MCF 10A (cell line): ENCODE measurements at regions not wholly inside any gene's neighbourhood (a gene's known extent, or its start where the extent isn't known, plus 50 kb on each side); places are given as distances from the start of the nearest gene placed in this dataset.

Source experiments
- BruUV-seq: library from RNA; stranded (reverse); fragments of 400-500 nt; replicated peaks from 2 replicates; lab custom pipeline; 2021; lab: Mats Ljungman, UMichigan
- CTCF ChIA-PET: fragments of 300-600 bp; sonication (Branson Sonifier 250); formaldehyde crosslinking; extraction: SDS; loops from one replicate; lab custom pipeline; 2021; ENCODE audit warnings: antibody characterized with exemption, inconsistent platforms; lab: Yijun Ruan, JAX
- POLR2A ChIA-PET: fragments of 300-600, 350-650 bp; sonication (Branson Sonifier 250); formaldehyde crosslinking; extraction: SDS; loops from one replicate; lab custom pipeline; 2020; ENCODE audit warnings: antibody characterized with exemption, inconsistent platforms; lab: Yijun Ruan, JAX
- DNase-seq: peaks from one replicate; pipeline ENCODE4 v3.0.0-alpha.2; 2018; ENCODE audit not compliant: unreplicated experiment
- H3K27ac Mint-ChIP-seq: one replicate; pipeline ENCODE4 v1.8.0; 2022; ENCODE audit warnings: mild to moderate bottlenecking, low read depth, mixed read lengths; ENCODE audit not compliant: unreplicated experiment
- H3K27me3 Mint-ChIP-seq: one replicate; pipeline ENCODE4 v1.8.0; 2022; ENCODE audit warnings: mixed read lengths; ENCODE audit not compliant: insufficient read depth, unreplicated experiment
- H3K36me3 Mint-ChIP-seq: one replicate; pipeline ENCODE4 v1.8.0; 2022; ENCODE audit warnings: mild to moderate bottlenecking, moderate library complexity, mixed read lengths; ENCODE audit not compliant: insufficient read depth, unreplicated experiment
- H3K4me1 Mint-ChIP-seq: one replicate; pipeline ENCODE4 v1.8.0; 2022; ENCODE audit warnings: mixed read lengths; ENCODE audit not compliant: insufficient read depth, unreplicated experiment
- H3K4me3 Mint-ChIP-seq: one replicate; pipeline ENCODE4 v1.8.0; 2022; ENCODE audit warnings: mild to moderate bottlenecking, moderate library complexity, mixed read lengths; ENCODE audit not compliant: unreplicated experiment
- H3K9me3 Mint-ChIP-seq: one replicate; pipeline ENCODE4 v1.8.0; 2022; ENCODE audit warnings: mixed read lengths; ENCODE audit not compliant: unreplicated experiment
- CTCF ChIP-seq: fragments of 200-600 bp; IDR thresholded peaks from one replicate; pipeline ENCODE4 v1.8.0; 2022; ENCODE audit warnings: antibody characterized with exemption, mild to moderate bottlenecking; ENCODE audit not compliant: unreplicated experiment
- intact Hi-C: fragments of 100-400 bp; cut with micrococcal nuclease; formaldehyde crosslinking; loops from 2 replicates; pipeline ENCODE4 v1.14.1; 2022

- intact Hi-C loops: no loop called here
- no peak for TF ChIP-seq CTCF
- no peaks in the 10 kb centered on the region for H3K36me3 Mint-ChIP-seq
- peaks cover 46% of the 10 kb centered on the region for H3K27me3 Mint-ChIP-seq
- no peak overlapping the region for H3K4me3 Mint-ChIP-seq
- DNase-seq: no peak
- CTCF ChIA-PET: interaction anchor here (1.0 to 1.7 kb wide), 3 partner anchors 15 to 229 kb away, joined by 3 to 8 read pairs (median 5); no protein-coding TSS in a partner anchor
- BruUV-seq: no TSS peak
- no peaks in the 10 kb centered on the region for H3K9me3 Mint-ChIP-seq
- POLR2A ChIA-PET: interaction anchor here (0.9 kb wide), 1 partner anchor 76 kb away, joined by 3 read pairs; the partner anchor contains the start of gene TMEM164
- H3K4me1 Mint-ChIP-seq: no peaks in the 10 kb centered on the region
- H3K27ac Mint-ChIP-seq: no peak overlapping the region
Observed at GRCh38 chrX:109926743-109927662, 75.9 kb upstream of the TMEM164 start.

GRCh38 chrX:109927663-109928273 lies 75.1 kb upstream of the TMEM164 start:
- ChIA-PET POLR2A (interaction anchor here (0.6 to 0.9 kb wide), 4 partner anchors 63 to 1204 kb away, joined by 3 to 4 read pairs (median 3); partner anchors contain the start of gene TMEM164), CTCF (interaction anchor here (1.0 to 1.7 kb wide), 3 partner anchors 16 to 228 kb away, joined by 3 to 8 read pairs (median 5); no protein-coding TSS in a partner anchor)
- Mint-ChIP-seq H3K4me1 (no peaks in the 10 kb centered on the region), H3K27me3 (peaks cover 39% of the 10 kb centered on the region), H3K4me3 (no peak overlapping the region), H3K27ac (no peak overlapping the region), H3K36me3 (no peaks in the 10 kb centered on the region), H3K9me3 (no peaks in the 10 kb centered on the region)
- DNase-seq: no peak
- intact Hi-C loops: no loop called here
- no TSS peak for BruUV-seq
- no peak for TF ChIP-seq CTCF

GRCh38 chrX:109928596-109929335 lies 74.1 kb upstream of the TMEM164 start:
- H3K27ac Mint-ChIP-seq: no peak overlapping the region
- H3K4me1 Mint-ChIP-seq: peaks cover 2% of the 10 kb centered on the region
- ChIA-PET POLR2A (interaction anchor here (0.7 kb wide), 1 partner anchor 489 kb away, joined by 3 read pairs; no protein-coding TSS in a partner anchor), CTCF (interaction anchor here (1.7 kb wide), 1 partner anchor 17 kb away, joined by 5 read pairs; no protein-coding TSS in a partner anchor)
- no peaks in the 10 kb centered on the region for H3K36me3 Mint-ChIP-seq
- no peak for TF ChIP-seq CTCF
- no peak for DNase-seq
- no TSS peak for BruUV-seq
- peaks cover 39% of the 10 kb centered on the region for H3K27me3 Mint-ChIP-seq
- no peaks in the 10 kb centered on the region for H3K9me3 Mint-ChIP-seq
- no peak overlapping the region for H3K4me3 Mint-ChIP-seq
- intact Hi-C loops: no loop called here
